ENCODE measurements at regions not wholly inside any gene's neighbourhood (a gene's known extent, or its start where the extent isn't known, plus 50 kb on each side); places are given as distances from the start of the nearest gene placed in this dataset.

- Histone ChIP-seq H3K27ac (no peak overlapping the region), H3K4me1 (no peaks in the 10 kb centered on the region), H3K4me3 (no peak overlapping the region), H3K9me3 (no peaks in the 10 kb centered on the region), H3K27me3 (no peaks in the 10 kb centered on the region), H3K36me3 (ENCODE audit: low read depth, missing control alignments) (no peaks in the 10 kb centered on the region)
- no peak for DNase-seq
- whole genome bisulfite sequencing, 2 donors, result 82 to 83% methylated on average over 6 of the region's 6 CpGs
- TF ChIP-seq CTCF (IDR thresholded peaks at IDR 0.05) (no peak), POLR2A (IDR thresholded peaks at IDR 0.05) (no peak)
- intact Hi-C loops (cut with DNase I; ENCODE audit: low total_unique reads), result no loop called here
Observed at GRCh38 chrX:9335251-9335650, 129.6 kb upstream of the TBL1X start.

DNA sequence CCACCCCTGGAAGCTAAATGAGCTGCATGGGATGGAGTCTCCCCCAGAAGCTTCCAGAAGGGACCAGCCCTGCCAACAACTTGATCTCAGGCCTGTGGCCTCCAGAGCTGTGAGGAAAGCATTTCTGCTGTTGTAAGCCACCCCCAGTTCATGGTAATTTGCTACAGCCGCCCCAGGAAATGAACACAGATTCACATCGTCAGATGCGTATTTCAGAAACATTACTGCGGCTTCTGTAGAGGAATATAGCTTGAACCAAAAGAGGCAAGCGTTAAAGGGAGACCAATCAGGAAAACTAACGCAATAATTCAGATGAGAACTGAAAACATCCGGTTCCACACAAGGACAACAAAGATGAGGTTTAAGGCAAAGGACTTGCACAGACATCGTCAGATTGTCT, 128.4 kb upstream of the TBL1X start:
- no peak overlapping the region for H3K27ac ChIP-seq
- WGBS, 2 donors, result 68 to 100% methylated on average over 2 to 8 of the region's 8 CpGs
- TF ChIP-seq POLR2A (IDR thresholded peaks at IDR 0.05), result no peak
- TF ChIP-seq CTCF (IDR thresholded peaks at IDR 0.05), result no peak
- no peak for DNase-seq
- H3K4me3 ChIP-seq, result no peak overlapping the region
- H3K4me1 ChIP-seq, result peaks cover 4% of the 10 kb centered on the region
- no peaks in the 10 kb centered on the region for H3K27me3 ChIP-seq
- H3K9me3 ChIP-seq, result no peaks in the 10 kb centered on the region
- intact Hi-C loops (cut with DNase I; ENCODE audit: low total_unique reads), result no loop called here
- no peaks in the 10 kb centered on the region for H3K36me3 ChIP-seq (ENCODE audit: low read depth, missing control alignments)

GRCh38 chrX:9337046-9337445, 127.8 kb upstream of the TBL1X start:
- Histone ChIP-seq H3K27me3 (no peaks in the 10 kb centered on the region), H3K9me3 (no peaks in the 10 kb centered on the region), H3K27ac (no peak overlapping the region), H3K4me1 (peaks cover 4% of the 10 kb centered on the region), H3K4me3 (no peak overlapping the region), H3K36me3 (ENCODE audit: low read depth, missing control alignments) (no peaks in the 10 kb centered on the region)
- 64% methylated on average over 4 to 5 of the region's 5 CpGs for WGBS, 2 donors
- peak; percentile 16 for DNase-seq
- TF ChIP-seq POLR2A (IDR thresholded peaks at IDR 0.05) (no peak), CTCF (IDR thresholded peaks at IDR 0.05) (no peak)
- intact Hi-C loops (cut with DNase I; ENCODE audit: low total_unique reads), result no loop called here

- Histone ChIP-seq H3K9me3 (no peaks in the 10 kb centered on the region), H3K27me3 (no peaks in the 10 kb centered on the region), H3K4me1 (peaks cover 4% of the 10 kb centered on the region), H3K27ac (no peak overlapping the region), H3K36me3 (ENCODE audit: low read depth, missing control alignments) (no peaks in the 10 kb centered on the region), H3K4me3 (no peak overlapping the region)
- DNase-seq, result no peak
- TF ChIP-seq CTCF (IDR thresholded peaks at IDR 0.05) (no peak), POLR2A (IDR thresholded peaks at IDR 0.05) (no peak)
- intact Hi-C loops (cut with DNase I; ENCODE audit: low total_unique reads), result no loop called here
- 67 to 85% methylated on average over 5 to 9 of the region's 10 CpGs for WGBS, 2 donors
Observed at GRCh38 chrX:9338986-9339385, 125.9 kb upstream of the TBL1X start.

GRCh38 chrX:9339603-9340491, 125.0 kb upstream of the TBL1X start:
- intact Hi-C loops (cut with DNase I; ENCODE audit: low total_unique reads), result no loop called here

More at GRCh38 chrX:9339603-9340491, 125.0 kb upstream of the TBL1X start:
- Histone ChIP-seq H3K27me3 (no peaks in the 10 kb centered on the region), H3K27ac (peak overlapping the region in 1 of 2 donors; percentile 61), H3K9me3 (no peaks in the 10 kb centered on the region), H3K36me3 (ENCODE audit: low read depth, missing control alignments) (no peaks in the 10 kb centered on the region), H3K4me3 (no peak overlapping the region), H3K4me1 (peaks cover 4% of the 10 kb centered on the region)
- no peak for TF ChIP-seq CTCF (IDR thresholded peaks at IDR 0.05)
- no peak for TF ChIP-seq POLR2A (IDR thresholded peaks at IDR 0.05)
- WGBS, 2 donors, result 34 to 35% methylated on average over 3 to 10 of the region's 13 CpGs
- peak; percentile 55 for DNase-seq
